HG03196 (cell line): ENCODE measurements at regions not wholly inside any gene's neighbourhood (a gene's known extent, or its start where the extent isn't known, plus 50 kb on each side); places are given as distances from the start of the nearest gene placed in this dataset.

Experiments used
- ATAC-seq: cut with Tn5 transposase; IDR thresholded peaks from one replicate; pipeline ENCODE4 v1.9.1; 2021; ENCODE audit not compliant: unreplicated experiment

DNA sequence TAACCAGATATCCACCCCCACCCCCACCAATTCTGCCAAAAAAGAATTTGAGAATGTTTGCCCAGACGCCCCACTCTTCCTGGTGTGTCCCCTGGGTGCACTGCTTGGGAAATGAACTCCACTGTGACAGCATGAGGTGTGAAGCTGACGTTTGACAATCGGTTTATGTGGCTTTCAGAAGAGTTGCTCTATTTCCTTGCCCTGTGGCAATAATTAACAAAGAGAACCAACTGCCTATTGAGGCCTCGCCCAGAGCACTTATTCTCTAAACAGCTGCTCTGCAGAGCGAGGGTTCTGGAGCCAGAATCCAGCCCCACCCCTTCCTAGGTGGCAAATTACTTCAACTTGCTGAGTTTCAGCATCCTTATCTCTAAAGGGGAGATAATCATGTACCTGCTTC, 115.8 kb upstream of the SIX3 start:
- ATAC-seq, result peak; percentile 62

DNA sequence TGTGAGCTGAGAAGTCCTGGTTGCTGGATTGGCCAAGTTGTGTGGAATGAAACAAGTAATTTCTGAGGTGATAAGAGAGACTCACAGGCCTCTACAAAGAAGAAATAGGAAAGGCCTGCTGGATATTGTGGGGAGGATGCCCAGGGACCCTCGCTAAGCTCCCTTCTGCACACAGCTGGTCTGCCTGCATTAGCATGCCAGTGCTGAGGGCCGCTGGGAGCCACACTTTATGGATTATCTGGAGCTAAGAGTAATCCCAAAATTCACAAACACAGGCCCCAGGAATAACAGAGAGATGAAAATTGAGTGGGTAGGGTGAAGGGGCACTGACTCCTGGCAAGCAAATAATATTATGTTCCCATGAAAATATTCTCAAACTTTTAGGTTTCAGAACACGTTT, 114.9 kb upstream of the SIX3 start:
- ATAC-seq, result no peak

DNA sequence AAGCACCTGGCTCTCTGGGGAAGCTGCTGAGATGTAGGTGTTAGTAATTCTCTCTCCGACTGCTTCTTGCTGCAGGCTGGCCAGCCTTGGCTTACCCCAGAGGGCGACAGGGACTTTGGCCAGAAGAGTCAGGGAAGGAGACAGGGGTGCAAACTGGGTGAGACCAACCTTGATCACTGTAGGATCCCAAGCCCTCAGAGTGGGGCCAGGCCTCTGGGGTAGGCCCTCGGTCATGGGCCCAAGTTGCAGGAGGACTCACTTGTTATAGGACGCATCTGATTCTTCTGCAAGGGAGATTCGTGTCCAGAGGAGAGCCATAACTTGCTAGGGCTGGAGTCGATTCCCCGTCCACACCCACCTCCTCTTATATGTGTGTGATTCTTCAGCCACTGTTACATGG, 111.7 kb upstream of the SIX3 start:
- no peak for ATAC-seq

DNA sequence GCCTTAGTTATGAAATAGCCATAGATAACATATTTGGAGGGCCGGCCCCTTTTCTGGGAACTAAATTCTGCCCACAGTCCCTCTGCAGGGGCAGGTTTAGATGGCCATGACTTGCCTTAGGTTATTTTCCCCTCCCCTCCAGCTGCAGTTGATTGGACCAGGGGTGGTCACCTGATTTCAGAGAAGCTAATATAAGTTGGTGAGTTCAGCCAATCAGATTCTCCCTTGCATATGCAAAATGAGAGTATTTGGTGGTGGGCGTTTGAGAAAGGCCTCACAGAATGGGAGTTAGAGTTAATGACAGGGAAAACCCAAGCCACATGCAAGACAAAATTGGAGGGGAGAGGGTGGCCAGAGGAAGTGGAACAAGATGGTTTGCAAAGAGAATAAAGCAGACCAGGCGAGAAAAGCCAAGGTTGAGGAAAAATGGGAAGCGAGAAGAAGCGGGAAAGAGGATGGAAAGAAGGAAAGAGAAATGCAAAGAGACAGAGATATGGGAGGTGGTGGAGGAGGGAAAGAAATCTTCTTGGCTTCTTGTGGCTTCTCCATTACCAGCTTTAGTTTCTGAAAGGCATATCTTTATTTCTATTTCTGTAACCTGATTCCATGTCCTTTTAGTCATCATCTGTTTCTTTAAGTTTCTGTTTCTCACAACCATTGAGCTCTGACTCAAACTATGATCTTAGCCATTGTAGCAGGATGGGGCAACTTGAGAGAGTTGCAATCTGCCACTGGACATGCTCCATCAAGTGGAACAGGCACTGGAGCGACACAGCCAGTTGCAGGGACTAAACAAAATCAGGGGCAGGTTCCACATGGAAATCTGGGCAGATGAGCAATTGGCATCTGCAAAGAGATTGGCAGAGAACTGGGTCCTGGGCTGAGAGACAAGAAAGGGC, 108.1 kb upstream of the SIX3 start:
- peak; percentile 66 for ATAC-seq

DNA sequence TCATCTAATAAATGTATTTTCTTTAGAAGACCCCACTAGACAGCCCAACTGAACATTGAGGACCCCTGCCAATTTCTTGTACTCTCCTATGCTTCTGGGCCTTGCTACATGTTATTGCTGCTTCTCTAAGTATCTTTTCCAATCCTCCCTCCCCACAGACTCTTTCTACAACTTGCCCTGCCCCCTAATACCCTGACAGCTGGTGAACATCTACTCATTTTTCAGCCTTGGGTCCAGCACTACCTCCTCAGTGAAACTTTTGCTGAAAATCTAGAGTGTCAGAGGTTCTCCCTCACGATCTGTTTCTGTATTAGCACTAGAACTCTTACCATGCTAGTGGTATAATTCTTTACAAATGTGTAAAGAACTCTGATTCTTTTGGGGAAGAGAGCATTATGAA, 106.8 kb upstream of the SIX3 start:
- no peak for ATAC-seq

DNA sequence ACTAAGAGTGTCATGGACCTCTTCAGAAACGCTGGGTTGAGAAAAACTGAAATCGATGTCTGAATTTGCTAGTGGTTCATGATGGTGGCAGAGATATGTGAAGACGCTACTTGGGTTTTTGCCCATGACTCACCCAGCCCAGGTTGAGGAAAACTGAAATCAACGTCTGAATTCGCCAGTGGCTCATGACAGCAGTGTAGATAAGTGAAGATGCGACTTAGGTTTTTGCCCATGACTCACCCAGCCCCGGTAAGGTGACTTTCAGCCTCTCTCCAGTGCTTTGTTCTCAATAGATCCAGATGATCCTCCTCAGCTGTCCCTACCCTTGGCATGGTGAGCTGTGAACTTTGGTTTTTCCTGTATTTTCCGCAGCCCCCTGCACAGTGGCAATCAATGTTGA, 105.3 kb upstream of the SIX3 start:
- peak; percentile 56 for ATAC-seq

DNA sequence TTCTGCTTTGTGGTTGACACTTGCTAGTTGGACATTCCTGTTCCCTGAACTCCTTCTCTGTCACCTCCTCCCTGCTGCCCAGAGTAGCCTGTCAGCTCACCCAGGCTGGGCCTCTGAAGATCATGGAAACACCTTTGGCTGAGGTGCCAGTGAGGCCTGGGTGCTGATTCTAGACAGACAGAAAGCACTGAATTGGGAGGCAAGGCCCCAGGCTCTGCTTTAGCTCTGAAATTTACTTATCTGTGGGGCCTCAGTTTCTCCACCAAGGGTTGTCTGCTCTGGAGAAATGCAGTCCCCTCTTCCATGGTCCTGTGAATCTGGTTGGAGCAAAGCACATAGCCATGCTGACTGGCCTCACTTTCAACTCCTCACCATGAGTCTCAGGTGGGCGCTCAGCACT, 104.6 kb upstream of the SIX3 start:
- no peak for ATAC-seq

DNA sequence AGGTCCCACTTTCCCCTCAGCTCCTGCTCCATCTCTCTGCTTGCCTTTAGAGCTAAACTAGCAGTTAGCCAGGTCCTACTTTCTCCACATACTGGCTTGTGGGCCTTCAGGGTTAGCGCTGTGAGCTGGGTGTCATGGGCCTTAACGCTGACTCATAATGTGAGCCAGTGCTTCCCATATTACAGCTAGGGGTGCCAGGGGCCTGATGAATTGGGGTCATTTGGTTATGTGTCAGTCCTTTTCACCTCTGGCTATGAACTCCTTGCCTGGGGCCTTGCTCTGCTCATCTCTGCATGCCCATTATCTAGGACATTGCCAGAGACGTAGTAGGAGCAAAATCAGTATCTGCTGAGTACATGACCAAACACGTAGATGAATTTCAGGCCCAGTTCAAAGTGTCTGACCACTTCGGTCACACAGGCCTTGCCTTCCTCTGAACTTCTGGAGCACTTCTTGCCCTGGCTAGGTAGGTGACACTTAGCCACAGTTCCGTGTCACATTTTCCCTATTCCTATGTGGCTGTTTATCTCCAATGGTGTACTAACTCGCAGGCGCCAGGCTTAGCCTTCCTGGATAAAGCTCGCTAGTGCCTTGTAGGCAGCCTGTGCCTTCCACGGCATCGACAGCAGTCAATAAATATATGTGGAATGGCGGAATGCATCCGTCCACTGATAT, 103.2 kb upstream of the SIX3 start:
- ATAC-seq, result no peak

DNA sequence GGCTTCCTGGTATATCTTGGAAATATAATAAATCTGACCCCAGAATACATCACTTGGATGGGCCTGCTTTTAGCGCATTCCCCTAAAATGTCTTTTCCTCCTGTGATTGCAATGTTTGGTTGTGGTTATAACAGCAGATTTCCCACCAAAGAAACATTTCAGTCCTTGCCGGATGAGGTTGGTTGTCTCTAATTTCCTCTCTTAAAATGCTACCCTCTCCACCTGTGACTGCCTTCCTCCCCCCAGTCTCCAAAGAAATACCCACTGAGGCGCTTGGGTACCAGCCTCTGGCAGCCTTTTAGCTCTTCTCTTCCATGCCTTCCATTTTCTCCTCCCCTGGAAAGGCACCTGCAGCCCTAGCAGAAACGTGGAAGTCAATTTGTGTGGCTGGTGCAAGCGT, 102.1 kb upstream of the SIX3 start:
- ATAC-seq, result no peak

DNA sequence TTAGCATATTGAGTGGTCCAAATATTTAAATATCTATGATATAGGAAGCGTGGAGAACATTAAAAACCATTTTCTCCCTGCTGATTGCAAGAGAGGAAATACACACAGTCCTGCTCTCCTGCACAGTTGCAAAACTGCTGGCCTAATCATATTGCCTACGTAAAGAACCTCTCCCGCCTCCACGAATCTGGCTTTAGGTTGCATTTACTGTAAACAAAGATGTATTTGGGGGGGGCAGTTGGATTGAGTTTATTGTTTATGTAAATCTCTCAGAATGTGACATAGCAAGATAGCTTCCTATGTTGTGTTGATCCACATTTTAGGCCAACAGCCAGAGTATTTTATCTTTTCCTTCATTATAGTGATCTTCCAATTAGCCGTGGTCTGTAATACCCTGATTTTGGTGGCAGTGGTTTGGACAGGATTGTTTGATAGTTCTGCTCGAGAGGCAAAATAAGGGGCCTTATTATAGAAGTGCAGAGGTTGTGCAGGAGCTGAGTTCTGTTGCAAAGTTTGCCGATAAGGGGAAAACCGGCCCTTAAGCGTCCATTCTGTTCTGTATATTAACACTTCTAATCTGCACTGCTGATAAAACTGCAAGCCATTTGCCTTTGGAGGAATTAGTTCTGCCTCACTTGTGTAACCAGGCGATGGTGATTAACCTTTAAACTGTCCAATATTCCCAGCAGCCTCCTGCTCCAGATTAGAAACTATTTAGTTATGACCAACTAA, 101.6 kb upstream of the SIX3 start:
- no peak for ATAC-seq

DNA sequence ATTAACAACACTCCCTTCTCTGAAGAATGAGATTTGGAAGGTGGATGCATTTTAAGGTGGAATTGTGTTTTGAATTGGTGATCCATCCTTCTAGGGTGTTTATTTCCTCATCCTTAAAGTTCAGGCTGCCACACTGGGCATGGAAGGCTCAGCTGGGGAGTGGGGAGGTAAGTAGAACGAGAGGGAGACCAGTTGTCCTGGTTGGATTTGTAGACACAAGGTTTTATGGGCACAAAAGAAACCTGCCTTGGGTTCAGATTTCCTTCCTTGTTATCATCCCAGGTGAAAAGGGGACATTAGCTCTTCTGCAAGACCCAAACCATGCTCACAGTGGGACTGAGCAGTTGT, 101.0 kb upstream of the SIX3 start:
- no peak for ATAC-seq

DNA sequence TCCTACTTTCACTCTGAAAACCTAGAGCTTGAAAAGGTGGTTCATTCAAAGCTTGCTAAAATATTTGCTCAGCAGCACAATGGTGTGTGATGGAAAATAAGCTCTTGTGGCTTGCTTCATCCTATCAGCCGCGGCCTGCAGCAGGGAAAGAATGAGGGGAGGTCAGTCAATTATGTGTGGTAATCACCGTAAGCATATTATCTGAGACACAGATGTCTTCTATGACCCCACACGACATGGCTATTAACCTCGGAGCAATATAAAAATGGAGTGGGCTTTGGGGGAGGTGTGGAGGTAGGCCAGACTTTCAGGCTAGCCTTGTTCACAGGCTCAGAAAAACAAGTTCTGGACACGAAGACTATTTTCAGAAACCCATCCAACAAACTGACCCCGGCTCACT, 98.4 kb upstream of the SIX3 start:
- no peak for ATAC-seq

DNA sequence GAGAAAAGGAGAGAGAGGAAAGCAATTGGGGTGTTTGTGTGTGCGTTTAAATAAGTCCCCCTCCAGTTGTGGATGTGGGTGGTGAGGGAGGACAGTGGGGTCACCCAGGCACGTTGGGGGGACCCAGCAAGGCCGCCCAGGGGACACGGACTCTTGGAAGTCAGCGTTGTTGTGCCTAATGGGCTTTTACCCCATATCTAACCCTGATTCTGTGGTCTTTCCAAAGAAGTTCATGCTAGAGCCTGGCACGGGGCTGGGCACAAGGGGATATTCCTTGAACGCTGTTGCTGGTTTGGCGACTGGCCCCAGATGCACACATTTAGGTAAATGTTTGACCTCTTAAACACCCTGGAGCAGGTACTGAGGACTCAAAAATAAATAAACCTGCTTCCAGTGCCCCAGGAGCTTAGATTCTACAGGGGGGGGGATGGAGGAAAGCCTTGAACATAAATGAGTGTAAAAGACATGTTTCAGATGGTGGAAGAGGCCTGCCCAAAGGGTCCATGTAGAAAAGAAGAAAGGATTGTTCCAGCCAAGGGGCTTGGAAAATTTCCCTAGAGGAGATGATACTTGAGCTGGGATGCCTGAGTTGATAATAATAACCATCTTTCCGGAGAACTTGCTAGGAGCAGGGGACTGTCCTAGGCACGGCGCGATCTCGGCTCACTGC, 97.7 kb upstream of the SIX3 start:
- no peak for ATAC-seq

DNA sequence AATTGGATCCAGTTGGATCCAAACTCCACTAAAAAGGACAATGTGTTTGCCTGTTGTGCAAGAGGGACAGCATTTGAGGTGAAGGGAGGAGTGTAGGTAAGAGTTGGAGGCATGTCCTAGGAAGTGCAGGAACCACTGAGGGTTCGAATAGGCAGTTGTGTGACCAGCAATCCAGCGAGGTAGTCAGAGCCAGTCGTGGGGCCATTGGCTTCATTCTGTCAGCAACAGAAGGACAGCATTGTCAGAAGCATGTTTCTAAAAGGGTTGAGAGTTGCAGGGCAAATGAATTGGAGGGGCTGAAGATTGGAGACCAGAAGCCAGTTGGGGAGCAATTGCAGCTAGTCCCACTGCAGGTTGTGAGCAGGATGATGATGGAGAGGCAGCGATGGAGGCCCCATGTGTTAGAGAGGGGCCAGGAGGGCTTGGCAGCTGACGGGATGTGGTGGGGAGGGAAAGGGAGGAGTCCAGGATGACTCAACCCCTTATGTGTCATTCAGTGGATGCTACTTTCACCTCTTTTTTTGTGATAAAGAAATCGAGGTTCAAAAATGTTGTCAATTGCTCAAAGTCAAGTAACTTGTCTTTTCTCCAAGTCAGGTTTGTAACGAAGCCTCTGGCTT, 96.7 kb upstream of the SIX3 start:
- no peak for ATAC-seq

DNA sequence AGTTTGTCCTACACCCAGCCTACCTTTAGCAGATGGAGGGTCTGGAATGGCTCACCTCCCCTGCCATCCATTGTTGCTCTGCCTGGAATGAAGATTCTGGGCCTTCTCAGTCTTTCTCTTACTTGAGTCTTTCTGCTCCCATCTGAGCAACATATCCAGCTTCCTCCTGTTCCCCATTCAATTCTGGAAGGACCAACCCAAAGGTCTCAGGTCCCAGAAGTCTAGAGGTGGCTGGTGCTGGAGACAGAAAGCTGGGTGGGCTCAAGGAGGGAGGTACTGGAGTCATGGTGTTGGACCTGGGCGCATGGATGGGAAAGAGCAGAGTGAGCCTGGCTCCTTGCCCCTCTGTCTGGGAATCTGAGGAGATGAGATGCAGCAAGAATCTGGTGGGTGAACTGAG, 93.5 kb upstream of the SIX3 start:
- ATAC-seq, result no peak

DNA sequence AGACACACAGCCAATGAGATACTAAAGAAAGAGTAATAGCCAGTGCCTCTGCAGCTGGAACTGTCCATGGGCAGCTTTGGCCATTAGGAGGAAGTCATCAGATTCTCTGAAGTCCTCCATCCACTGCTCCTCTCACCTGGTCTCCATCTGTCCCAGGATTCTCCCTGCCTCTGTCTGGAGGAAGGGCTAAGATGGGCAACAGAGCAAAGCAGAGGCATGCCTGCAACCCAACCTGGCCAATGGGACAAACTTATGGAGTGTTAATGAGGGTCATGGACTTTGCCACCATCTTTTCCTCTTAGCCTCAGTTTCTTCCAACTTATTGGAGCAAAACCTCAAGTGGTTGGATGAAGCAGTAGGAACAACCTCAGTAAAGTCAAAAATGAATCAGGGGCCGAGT, 91.5 kb upstream of the SIX3 start:
- ATAC-seq, result no peak

DNA sequence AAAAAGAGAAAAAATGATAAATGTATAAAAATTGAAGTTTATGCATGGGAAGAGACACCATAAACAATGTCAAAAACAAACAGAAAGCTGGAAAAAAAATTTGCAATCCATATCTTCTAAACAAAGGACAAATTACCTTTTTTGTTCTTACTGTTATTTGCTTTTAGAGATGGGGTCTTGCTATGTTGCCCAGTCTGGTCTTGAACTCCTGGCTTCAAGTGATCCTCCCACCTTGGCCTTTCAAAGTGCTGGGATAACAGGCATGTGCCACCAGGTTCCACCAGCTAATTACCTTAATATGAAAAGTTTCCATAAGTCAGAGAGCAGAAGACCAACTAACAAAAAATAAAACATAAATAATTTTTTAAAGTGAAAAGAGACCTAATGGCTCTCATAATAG, 90.0 kb upstream of the SIX3 start:
- ATAC-seq, result no peak

DNA sequence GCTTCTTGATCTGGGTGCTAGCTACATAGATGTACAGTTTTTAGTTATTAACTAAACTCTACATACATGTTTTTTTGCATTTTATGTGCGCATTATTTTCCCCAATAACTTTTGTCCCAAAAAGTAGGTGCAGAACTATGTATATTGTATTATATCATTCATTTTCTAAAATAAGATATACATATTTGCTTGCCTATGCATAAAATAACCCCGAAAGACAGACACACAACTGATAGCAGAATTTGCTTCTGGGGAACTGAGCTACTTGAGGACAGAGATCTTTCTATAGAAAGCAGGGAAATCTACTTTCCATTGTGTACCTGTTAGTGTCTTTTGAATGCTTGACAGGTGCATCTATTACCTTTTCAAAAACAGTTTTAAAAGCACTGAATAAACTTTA, 88.9 kb upstream of the SIX3 start:
- ATAC-seq, result no peak

DNA sequence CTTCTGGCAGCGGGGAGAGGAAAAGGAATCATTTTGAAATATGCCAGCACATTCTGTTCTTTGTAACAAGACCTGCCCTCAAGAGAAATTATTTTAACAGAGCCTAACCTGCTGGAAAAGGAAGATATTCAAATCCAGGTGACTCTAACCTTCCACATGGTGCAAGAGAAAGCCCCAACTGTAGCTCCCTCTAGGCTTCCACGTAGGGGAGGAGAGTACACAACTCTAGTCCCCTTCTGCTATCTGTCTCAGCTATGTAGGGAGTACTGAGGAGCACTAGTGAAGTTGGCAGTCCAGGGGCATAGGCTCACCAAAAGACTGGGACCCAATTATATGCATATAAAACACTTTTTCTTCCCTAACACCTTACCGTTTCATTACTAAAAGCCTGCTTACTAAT, 82.2 kb upstream of the SIX3 start:
- no peak for ATAC-seq

DNA sequence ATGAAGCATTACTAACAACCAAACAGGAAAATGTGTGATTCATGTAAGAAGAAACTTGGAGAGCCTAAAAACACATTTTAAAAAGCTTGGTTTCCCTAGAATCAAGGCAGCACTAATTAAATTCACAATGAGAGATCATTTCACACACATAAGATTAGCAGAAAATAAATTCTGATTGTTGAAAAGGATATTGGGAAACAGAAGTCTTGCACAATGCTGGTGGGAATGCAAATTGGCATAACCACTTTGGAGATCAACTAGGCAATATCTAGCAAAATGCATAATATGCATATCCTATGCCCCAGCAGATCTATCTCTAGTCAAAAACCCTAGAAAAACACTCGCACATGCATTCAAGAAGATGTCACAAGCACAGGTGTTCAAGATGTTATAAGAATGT, 75.3 kb upstream of the SIX3 start:
- no peak for ATAC-seq

DNA sequence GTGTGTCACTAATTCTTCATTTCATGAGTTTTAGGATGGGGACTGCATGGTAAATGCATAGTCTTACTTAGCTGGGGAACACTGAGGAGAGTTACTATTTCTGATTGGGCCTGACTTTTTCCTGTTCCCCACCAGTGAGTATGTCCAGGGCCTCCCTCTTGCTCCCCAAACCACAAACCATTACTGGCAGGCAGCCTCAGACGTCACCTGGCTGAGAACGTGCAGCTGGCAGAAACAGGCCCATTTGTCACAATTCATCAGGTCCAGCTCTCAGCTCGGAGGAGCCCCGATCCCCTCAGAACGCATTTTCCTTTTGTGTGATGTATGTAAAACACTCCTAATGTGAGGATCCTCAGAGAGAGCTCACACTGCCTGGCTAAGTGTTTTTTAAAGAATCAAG, 71.7 kb upstream of the SIX3 start:
- ATAC-seq, result no peak
